HS-5 (cell line): ENCODE measurements at regions not wholly inside any gene's neighbourhood (a gene's known extent, or its start where the extent isn't known, plus 50 kb on each side); places are given as distances from the start of the nearest gene placed in this dataset.
"Not testable (repeated sequence)": the region's sequence is repeated elsewhere in the genome, so short reads cannot be mapped to it uniquely, and the experiment has no call there.

Experiments
- DNase-seq: peaks from one replicate; pipeline ENCODE4 v3.0.0-alpha.2; 2012; ENCODE audit warnings: low read depth

DNA sequence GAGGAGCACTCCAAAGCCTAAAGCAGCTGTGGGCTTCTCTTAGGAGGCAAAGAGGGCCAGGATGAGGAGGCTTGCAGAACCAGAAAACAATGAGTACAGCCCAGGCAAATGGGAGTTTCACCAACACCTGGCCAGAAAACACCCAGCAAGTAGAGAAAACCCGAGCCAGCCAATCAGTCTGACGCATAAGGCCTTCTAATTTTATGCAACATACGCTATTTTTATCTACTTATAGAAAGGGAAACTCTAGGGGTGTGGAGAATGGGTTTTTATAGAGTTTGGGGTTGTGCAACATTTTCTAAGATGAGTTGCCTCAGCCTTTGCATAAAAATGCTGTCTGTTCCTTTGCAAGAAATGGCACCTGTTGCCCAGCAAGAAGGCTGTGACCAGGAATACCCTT lies 529.0 kb upstream of the CDH5 start:
- no peak for DNase-seq

DNA sequence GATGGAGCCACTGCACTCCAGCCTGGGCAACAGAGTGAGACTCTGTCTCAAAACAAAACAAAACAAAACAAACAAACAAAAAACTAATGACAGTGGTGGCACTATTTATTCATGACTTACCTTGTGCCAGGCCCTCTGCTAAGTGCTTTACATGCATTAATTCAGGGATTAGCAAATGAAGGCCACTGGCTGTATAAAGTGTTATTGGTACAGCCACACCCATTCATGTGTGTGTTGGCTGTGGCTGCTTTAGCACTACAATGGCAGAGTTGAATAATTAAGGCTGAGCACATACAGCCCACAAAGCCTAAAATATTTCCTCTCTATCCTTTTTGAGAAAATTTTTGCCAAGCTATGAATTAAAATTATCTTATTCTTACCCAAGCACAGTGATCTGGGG lies 531.8 kb upstream of the CDH5 start:
- DNase-seq: no peak

GRCh38 chr16:65833171-65833871 lies 533.2 kb upstream of the CDH5 start:
- DNase-seq: peak; percentile 68

DNA sequence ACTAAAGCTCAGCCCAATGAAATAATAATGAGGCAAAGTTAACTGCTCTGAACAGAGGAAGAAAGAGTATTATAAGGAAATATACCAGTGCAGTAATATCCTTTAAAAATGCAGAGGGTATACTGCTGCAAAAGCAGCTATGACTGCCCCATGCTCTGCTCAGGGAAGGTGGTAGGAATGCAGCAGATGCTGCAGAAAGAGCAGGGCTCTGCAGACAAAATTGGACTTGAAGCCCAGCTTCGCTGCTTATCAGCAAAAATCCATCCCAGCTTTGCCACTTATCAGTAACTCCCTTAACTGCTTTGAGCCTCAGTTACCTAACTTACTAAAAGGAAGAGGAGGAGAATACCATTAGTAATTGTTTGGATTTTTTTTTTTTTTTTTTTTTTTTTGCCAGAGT lies 533.8 kb upstream of the CDH5 start:
- no peak for DNase-seq

- DNase-seq: no peak
These were observed 534.4 kb upstream of the CDH5 start for GRCh38 chr16:65831903-65832666.

DNA sequence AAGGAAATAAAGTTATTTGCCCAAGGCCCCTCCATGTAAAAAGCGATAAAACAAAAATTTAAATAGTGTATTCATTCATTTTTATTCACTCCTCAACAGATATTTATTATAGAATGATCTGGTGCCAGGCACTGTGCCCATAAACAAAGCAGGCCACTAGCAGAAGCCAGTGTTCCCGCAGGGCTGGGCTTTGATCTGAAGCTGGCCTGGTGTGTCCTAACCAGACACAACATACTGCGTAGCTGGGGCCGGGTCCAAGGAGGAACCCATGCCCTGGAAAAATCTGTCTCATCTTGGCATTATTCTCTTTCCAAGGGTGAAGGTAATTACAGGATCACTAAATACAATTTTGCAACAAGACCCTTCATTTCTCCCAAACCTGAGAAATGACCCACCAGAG lies 537.4 kb upstream of the CDH5 start:
- DNase-seq: no peak

DNA sequence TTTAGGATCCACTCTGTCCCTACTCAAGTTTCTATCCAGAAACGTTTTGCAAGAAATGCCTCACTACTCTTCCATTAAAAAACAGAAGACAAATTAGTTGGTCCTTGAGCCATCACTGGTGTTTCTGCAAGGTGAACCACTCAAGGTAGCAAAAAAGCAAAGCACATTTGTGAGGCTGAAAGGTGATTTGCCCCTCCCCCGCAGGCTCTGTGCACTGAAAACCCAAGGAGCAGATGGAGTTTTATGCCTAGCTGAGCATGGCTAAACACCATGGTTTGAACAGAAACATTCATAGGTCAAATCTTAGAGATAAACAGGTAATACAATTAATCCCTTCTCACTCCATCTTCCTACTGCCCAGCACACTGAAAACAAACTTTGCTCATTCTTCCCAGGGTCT lies 538.2 kb upstream of the CDH5 start:
- DNase-seq: no peak

- no peak for DNase-seq
These were observed 539.3 kb upstream of the CDH5 start for GRCh38 chr16:65827231-65827630.

GRCh38 chr16:65825191-65825856 lies 541.2 kb upstream of the CDH5 start:
- no peak for DNase-seq

- DNase-seq: no peak
These were observed 544.3 kb upstream of the CDH5 start for GRCh38 chr16:65822148-65822547.

DNA sequence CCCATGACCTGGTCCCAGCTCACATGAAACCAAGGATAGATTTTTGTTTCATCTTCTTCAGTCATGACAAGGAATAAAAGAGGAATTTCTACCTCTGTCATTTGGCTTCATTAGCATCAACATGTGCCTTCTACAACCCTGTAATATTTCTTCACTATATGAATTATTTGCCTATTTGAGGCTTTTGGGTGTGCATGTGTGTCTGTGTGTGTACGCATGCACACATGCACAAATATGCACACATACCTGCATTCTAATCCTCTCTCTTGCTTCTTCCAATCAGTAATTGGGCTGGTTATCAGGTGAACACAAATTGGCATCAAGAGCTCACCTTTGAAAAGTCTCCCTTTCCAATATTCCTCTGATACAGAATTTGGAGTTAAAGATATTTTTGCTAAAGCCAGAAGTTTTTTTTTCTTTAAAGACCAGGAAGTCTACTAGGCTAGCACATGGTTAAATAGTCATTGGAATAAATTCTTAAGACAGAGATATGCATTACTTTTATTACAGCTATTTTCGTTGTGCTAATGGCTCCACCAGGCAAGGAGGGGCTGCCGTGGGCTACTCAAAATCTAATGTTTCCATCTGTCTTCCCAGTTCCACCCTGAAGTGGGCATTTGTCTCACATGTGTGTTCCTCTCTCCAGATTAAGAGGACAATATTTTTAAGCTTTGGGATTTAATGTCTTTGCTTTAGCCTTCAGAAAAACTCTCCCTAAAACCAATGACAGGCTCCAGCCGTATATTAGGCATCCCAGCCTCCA lies 547.2 kb upstream of the CDH5 start:
- no peak for DNase-seq

- no peak for DNase-seq
These were observed 548.7 kb upstream of the CDH5 start for GRCh38 chr16:65817799-65818198.

- no peak for DNase-seq
These were observed 549.4 kb upstream of the CDH5 start for GRCh38 chr16:65817066-65817465.

DNA sequence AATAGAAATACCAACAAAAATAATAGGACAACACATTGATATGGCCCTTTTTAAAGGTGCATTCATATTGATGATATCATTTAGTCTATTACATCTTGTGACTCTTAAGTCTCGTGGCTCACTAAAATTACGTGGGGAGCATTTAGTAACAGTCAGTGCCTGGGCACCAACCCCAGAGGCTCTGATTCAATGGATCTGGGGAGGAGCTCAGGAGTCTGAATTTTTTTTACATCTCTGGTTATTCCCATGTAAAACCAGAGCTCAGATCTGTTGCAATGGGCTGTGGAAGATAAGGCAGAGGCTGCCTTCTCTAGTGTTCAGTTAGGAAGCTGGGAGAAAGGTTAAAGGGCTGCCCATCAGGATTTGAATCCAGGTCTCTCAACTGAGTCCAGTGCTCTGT lies 549.9 kb upstream of the CDH5 start:
- DNase-seq: no peak

GRCh38 chr16:65815707-65816106 lies 550.8 kb upstream of the CDH5 start:
- DNase-seq: no peak

GRCh38 chr16:65813879-65814278 lies 552.6 kb upstream of the CDH5 start:
- not testable (repeated sequence) for DNase-seq

GRCh38 chr16:65809627-65810026 lies 556.9 kb upstream of the CDH5 start:
- DNase-seq: no peak

- no peak for DNase-seq
These were observed 557.7 kb upstream of the CDH5 start for GRCh38 chr16:65808790-65809189.

DNA sequence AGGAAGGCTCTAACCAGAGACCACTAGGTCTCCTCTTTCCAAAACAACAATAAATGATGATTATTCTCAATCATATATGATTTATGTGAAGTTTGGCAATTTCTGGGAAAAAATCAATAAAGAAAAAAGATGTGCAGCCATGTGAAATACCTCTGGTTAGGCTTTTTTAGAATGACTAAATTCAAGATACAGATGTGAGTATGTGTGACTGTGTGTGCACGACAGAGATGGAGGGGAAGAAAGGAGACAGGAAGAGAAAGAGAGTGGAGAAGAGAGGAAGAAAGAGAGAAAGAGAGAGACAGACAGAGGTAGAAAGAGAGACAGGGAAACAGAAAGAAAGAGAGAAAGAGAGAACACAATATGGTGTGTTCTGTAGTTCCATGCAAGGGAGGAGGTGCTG lies 558.6 kb upstream of the CDH5 start:
- DNase-seq: no peak

DNA sequence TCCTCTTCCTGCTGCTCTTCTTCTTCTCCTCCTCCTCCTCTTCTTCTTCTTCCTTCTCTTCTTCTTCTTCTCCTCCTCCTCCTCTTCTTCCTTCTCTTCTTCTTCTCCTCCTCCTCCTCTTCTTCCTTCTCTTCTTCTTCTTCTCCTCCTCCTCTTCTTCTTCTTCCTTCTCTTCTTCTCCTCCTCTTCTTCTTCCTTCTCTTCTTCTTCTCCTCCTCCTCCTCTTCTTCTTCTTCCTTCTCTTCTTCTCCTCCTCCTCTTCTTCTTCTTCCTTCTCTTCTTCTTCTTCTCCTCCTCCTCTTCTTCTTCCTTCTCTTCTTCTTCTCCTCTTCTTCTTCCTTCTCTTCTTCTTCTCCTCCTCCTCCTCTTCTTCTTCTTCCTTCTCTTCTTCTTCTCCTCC lies 560.8 kb upstream of the CDH5 start:
- DNase-seq: not testable (repeated sequence)

DNA sequence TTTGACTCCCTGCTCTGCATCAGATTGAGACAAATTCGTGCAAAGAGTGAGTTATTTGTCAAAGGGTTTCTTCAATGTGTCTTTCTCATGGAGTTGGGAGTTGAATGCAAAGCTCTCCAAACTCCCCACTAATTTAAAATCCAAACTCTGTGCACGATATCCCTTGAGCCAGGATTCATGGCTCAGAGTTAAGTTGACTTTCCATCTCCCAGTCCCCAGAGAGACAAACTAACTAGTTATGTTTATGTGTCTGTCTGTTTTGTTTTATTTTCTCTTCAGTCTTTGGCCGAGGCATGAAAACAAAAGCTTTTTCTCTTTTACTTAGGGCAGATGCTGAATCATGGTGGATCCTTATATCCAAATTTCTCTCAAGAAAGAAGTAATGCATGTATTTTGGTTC lies 570.0 kb upstream of the CDH5 start:
- DNase-seq: no peak

DNA sequence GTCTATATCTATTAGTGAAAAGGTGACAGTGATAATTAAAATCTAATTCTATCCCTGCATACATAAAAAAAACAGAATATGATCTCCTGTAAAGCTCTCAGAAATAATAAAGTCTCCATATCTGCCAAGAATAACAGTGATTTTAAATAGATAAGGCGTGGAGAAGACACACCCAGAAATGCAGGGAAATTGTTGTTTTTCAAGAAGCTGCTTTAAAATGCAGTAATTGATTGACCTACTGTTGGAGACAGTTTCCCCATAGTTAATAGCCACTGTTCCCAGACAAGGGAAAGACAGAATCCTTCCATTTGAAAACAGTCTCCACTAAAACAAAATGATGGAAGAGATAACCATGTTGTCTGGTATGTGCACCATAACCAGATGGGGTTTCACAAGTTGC lies 571.5 kb upstream of the CDH5 start:
- DNase-seq: no peak

DNA sequence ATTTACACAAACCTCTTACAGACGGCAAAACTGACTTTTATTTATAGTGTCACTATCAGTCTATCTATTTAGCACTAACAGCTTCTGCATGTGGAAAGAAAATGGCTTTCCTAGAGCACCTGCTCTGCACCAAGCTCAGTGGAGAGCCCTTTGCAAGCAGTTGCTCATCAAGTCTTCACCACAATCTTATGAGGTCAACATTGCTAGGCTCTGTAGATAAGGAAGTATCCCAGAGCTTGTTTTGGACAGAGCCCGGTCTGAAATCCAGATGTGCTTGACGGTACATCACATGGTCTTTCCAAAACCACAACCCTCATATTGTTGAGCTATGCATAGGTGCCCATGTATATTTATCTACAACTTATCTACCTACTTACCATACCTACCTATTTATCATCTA lies 572.7 kb upstream of the CDH5 start:
- no peak for DNase-seq
